ENCODE measurements at regions not wholly inside any gene's neighbourhood (a gene's known extent, or its start where the extent isn't known, plus 50 kb on each side); places are given as distances from the start of the nearest gene placed in this dataset.
"Not testable (repeated sequence)": the region's sequence is repeated elsewhere in the genome, so short reads cannot be mapped to it uniquely, and the experiment has no call there.

GRCh38 chr2:195438692-195439091 lies 218.3 kb upstream of the SLC39A10 start:
- no peak overlapping the region for H3K4me3 ChIP-seq (ENCODE audit: low read depth, poor library complexity, severe bottlenecking)
- intact Hi-C loops (cut with DNase I; ENCODE audit: low total_unique reads), result no loop called here
- no peak for DNase-seq (ENCODE audit: low spot score in 2 of 2)
- TF ChIP-seq CTCF (IDR thresholded peaks at IDR 0.05) (no peak), POLR2A (IDR thresholded peaks at IDR 0.05) (no peak)
- 90 to 93% methylated on average over 7 of the region's 7 CpGs for WGBS, 2 donors

- intact Hi-C loops (cut with DNase I; ENCODE audit: low total_unique reads), result no loop called here
- DNase-seq (ENCODE audit: low spot score in 2 of 2), result no peak
- no peak overlapping the region for H3K4me3 ChIP-seq (ENCODE audit: low read depth, poor library complexity, severe bottlenecking)
- WGBS, 2 donors, result 90 to 93% methylated on average over 18 of the region's 18 CpGs
- no peak for TF ChIP-seq POLR2A (IDR thresholded peaks at IDR 0.05)
- no peak for TF ChIP-seq CTCF (IDR thresholded peaks at IDR 0.05)
These were observed 219.5 kb upstream of the SLC39A10 start for GRCh38 chr2:195437521-195437920.

- TF ChIP-seq POLR2A (IDR thresholded peaks at IDR 0.05) (no peak), CTCF (IDR thresholded peaks at IDR 0.05) (no peak)
- WGBS, 2 donors, result 91 to 94% methylated on average over 1 of the region's 1 CpG
- no peak overlapping the region for H3K4me3 ChIP-seq (ENCODE audit: low read depth, poor library complexity, severe bottlenecking)
- intact Hi-C loops (cut with DNase I; ENCODE audit: low total_unique reads), result no loop called here
- DNase-seq (ENCODE audit: low spot score in 2 of 2), result no peak
These were observed 222.7 kb upstream of the SLC39A10 start for GRCh38 chr2:195434346-195434745.

GRCh38 chr2:195433729-195434128 lies 223.3 kb upstream of the SLC39A10 start:
- 81 to 85% methylated on average over 2 of the region's 2 CpGs for WGBS, 2 donors
- intact Hi-C loops (cut with DNase I; ENCODE audit: low total_unique reads), result not testable (repeated sequence)

GRCh38 chr2:195428673-195429072 lies 228.4 kb upstream of the SLC39A10 start:
- intact Hi-C loops (cut with DNase I; ENCODE audit: low total_unique reads), result no loop called here

More at GRCh38 chr2:195433729-195434128, 223.3 kb upstream of the SLC39A10 start:
- not testable (repeated sequence) for DNase-seq (ENCODE audit: low spot score in 2 of 2); H3K4me3 ChIP-seq (ENCODE audit: low read depth, poor library complexity, severe bottlenecking)

GRCh38 chr2:195425328-195425727 lies 231.7 kb upstream of the SLC39A10 start:
- intact Hi-C loops (cut with DNase I; ENCODE audit: low total_unique reads), result no loop called here
- no peak for TF ChIP-seq CTCF (IDR thresholded peaks at IDR 0.05)
- WGBS, 2 donors, result 93% methylated on average over 1 of the region's 1 CpG
- no peak for DNase-seq (ENCODE audit: low spot score in 2 of 2)
- H3K4me3 ChIP-seq (ENCODE audit: low read depth, poor library complexity, severe bottlenecking), result no peak overlapping the region

More at GRCh38 chr2:195428673-195429072, 228.4 kb upstream of the SLC39A10 start:
- TF ChIP-seq POLR2A (IDR thresholded peaks at IDR 0.05) (no peak), CTCF (IDR thresholded peaks at IDR 0.05) (no peak)
- WGBS, 2 donors, result 88 to 90% methylated on average over 3 of the region's 3 CpGs
- no peak for DNase-seq (ENCODE audit: low spot score in 2 of 2)
- H3K4me3 ChIP-seq (ENCODE audit: low read depth, poor library complexity, severe bottlenecking), result no peak overlapping the region

Measured in lower leg skin (tissue), 4 donors.